Epithelial cell of prostate (primary cell): ENCODE measurements at regions not wholly inside any gene's neighbourhood (a gene's known extent, or its start where the extent isn't known, plus 50 kb on each side); places are given as distances from the start of the nearest gene placed in this dataset.
"Not testable (repeated sequence)": the region's sequence is repeated elsewhere in the genome, so short reads cannot be mapped to it uniquely, and the experiment has no call there.

Experiments used
- DNase-seq: peaks from one replicate; pipeline ENCODE4 v3.0.0-alpha.2; 2011; ENCODE audit warnings: low read depth, low spot score
- H3K27ac ChIP-seq: fragments of 450-650 bp; 2 replicates; pipeline ENCODE4 v1.5.1; 2017; ENCODE audit warnings: mild to moderate bottlenecking

DNA sequence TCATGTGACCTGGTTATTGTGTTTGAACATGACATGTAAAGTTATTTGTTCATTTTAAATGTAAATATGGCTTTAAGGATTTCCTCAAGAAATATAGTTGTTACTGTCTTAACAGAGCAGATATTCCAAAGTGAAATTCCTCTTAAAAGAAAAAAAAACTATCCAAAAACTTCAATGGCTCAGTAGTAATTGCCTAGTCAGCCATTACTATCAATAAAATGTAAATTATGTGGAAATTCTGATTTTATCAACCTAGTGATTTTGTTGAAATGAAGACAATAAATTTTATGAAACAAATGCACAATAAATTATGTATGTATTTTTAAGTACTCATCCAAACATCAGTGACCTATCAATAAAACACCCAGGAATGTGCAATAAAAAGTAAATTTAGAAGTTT, 463.3 kb downstream of the TENT5A start:
- no peak overlapping the region for H3K27ac ChIP-seq
- no peak for DNase-seq

DNA sequence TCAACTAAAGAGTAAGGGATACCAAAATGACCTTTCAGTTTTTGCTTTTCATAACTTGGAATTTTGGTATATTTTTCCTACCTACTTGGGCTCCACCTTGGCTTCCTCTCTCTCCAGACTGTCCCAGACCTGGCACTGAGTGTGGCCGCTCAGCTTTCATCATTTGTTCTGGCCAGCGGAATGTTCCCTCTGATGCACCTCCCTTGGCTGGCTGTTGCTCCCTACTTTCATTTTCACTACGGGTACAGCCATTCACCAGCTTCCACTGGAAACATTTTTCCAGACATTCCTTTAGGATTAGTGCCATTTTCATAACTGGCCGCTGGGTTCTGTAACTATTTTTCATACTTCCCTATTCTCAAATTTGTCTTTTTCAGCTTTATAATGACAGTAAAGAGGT, 487.4 kb downstream of the TENT5A start:
- no peak overlapping the region for H3K27ac ChIP-seq
- DNase-seq, result no peak

DNA sequence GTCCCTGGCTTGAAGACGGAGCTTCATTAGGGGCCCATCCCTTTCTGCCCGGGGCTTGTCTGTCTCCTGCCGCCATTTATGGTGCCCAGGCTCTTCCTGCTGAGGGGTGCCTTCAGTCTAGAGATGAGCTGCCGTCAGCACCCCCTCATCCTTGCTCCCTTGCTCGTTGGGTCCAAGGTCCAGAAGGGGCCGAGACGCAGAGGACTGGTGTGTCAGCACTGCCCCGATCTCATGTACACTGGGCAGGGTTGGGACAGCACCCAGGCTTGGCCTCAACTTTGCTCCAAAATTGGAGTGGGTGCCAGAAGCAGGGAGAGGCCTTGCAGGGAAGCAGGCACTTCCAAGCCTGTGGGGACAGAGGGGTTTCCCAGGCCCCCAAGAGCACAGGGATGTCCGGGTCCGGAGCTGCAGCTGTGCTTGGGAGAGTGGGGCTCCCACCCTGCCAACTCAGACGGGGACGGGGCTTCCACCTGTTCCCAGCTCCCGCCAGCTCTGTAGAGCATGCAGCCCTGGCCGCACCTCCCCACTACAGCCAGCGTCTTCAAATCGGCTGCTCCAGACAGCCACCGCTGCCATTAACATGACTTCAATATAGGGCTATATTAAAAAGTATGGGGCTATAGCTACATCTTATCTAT, 488.8 kb downstream of the TENT5A start:
- H3K27ac ChIP-seq, result no peak overlapping the region
- no peak for DNase-seq

DNA sequence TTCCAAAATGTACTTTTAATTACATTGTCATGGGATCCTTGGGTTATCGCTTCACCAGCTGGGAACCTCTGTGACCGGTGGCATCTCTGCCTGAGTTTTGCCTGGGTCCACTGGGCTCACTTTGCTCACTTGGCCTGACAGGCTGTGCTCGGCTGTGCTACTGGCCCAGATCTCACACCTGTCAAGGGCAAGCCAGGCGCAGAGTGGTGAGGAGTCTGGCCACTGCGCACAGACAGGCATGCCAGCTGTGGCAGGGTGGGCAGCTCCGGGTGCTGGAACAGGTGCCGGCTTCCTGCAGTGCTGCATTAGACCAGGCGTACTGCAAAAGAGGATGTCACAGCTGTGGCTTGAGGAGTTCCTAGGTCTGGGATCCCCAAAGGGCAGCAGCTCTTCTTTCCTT, 489.8 kb downstream of the TENT5A start:
- H3K27ac ChIP-seq, result no peak overlapping the region
- no peak for DNase-seq

DNA sequence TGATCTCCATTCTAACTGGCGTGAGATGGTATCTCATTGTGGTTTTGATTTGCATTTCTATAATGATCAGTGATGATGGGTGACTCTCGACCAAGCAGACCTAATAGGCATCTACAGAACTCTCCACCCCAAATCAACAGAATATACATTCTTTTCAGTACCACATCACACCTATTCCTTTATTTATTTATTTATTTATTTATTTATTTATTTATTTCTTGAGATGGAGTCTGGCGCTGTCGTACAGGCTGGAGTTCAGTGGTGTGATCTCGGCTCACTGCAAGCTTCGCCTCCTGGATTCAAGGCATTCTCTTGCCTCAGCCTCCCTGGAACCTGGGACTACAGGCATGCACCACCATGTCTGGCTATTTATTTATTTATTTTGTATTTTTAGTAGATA, 496.3 kb downstream of the TENT5A start:
- DNase-seq, H3K27ac ChIP-seq: not testable (repeated sequence)

DNA sequence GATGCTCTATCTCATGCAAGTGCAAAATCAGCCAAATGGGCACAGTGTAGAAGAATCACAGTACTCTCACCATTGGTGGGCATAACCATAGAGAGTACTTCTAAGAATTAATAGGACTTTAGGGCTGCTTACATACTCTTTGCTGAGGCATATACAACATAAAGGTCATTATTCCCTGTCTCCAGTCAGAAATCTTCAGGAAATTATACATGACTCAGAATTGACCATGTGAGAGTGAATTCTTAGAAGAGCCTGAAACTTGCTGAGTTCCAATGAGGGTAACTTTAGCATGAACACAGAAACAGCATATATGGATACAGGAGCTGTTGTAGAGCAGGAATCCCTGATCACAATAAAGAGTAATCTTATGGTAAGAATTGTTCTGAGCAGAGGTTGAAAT, 498.7 kb downstream of the TENT5A start:
- DNase-seq, result no peak
- no peak overlapping the region for H3K27ac ChIP-seq

DNA sequence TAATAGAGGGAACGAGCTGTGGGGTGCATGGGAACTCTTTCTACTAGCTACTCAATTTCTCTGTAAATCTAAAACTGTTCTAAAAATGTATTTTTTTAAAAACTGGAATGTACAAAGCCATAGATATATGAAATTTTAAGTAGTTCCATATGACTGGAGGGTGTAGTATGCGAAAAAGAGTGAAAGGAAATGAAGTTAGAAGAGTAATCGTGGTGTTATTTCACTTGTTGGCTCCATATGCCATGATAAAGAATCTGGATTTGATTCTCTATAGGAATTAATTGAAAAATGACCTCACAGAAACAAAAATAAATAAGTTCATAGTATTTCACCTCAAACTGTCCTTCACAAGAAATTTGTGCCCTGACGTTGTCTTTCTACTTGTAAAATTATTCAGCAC, 500.2 kb downstream of the TENT5A start:
- no peak for DNase-seq
- H3K27ac ChIP-seq, result no peak overlapping the region

DNA sequence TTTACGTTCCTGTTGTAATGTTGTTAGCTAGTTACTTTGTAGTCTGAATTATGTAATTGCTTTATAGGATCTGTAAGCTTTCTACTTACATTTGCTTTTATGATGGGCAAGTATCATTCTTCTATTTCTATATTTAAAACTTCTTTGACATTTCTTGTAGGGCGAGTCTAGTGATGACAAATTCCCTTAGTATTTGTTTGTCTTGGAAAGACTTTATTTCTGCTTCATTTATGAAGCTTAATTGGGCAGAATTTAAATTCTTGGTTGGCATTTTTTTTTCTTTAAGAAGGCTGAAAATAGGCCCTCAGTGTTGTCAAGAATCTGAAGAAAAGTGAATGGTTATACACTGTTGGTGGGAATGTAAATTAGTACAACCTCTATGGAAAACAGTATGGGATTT, 506.3 kb downstream of the TENT5A start:
- no peak overlapping the region for H3K27ac ChIP-seq
- DNase-seq, result no peak

DNA sequence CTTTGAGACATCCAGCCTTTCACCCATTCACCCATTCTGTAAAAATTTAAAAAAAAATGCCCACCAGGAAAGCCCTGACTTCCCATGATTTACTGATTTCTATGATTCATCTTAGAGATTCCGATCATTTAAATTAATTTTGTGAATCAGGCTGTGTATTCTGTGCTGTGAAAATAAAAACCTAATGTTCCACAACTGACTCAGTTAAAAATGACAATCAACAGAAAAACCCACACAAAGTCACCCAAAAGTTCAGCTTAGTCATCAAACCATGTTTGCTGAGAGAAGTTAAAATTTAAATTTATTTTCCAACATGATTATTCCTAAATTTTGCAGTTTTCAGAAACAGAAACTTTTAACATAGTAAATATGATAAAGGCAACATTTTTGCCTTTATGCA, 509.9 kb downstream of the TENT5A start:
- DNase-seq, result no peak

DNA sequence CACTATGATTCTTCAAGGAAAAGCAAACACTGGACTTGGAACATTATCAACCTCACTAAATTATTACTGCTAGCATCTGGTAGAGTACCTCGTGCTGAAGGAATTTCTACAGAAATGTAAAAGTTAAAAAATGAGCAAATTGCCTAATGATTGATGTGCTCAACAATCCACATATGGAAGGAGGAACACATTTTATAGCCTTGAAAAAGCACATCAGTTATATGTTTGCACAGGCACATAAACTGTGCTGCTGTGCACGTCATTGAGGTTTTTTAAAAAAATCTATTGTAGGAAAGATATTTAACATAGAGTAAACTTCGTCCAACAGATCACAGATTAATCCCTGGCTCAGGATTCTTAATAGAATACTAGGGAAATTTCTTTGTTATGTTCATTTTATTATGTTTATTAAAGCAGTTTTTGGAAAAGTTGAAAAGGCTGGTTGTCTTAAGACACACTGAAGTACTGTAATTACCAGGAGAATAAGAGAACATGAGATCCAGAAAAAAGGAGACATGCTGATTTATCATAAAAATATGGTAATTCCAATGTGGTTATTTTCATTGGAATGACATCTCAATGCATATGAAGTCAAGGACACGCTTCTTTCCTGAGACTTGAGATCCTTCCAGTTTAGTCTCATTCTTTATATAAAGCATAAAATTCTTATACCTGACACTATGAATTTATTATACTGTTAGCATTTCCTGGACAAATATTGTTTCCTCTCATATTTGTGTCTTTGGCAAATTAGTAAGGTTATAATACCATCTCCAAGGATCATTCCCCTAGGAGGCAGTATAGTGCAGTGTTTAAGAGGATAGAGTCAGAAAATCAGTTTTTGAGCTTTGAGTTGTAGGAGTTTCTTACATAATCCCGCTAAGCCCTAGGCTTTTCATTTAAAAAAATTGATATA, 511.1 kb downstream of the TENT5A start:
- no peak for DNase-seq
- no peak overlapping the region for H3K27ac ChIP-seq

More for the DNA sequence above, 509.9 kb downstream of the TENT5A start:
- no peak overlapping the region for H3K27ac ChIP-seq

DNA sequence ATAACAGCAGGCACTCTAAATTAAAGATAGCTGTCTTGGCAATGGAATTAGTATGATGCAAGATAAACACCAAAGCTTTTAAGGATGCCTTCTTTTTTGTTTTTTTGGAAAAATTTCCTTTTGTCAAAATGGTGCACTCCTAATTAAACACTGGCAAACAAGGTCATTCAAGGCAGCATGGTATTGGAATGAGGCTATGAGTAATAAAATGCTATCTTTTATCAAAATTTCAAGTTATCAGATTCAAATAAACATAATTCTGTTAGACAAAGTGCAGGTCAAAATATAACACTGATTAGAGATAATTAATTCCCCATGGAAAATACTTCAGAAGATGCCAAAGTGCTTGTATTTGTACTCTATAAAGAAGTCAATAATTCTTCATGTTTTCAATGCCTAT, 514.1 kb downstream of the TENT5A start:
- no peak overlapping the region for H3K27ac ChIP-seq
- no peak for DNase-seq

DNA sequence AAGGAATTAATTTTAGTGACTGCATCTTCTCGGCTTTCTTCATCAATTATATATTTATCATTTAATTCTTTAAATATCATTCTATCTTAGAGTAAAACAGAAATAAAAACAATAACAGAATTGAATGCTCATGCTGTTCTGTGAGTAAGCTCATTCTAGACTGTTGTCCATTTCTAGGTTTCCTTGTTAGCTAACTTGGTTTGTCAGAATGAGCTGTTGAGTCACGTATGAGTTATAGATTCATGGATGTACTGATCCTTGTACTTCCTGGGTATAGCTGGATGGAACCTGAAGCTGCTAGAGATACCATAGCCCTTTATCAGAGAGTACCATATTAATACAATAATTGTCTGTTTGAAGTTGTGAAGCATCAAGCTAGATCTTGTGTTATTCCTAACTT, 515.3 kb downstream of the TENT5A start:
- DNase-seq, result no peak
- no peak overlapping the region for H3K27ac ChIP-seq

DNA sequence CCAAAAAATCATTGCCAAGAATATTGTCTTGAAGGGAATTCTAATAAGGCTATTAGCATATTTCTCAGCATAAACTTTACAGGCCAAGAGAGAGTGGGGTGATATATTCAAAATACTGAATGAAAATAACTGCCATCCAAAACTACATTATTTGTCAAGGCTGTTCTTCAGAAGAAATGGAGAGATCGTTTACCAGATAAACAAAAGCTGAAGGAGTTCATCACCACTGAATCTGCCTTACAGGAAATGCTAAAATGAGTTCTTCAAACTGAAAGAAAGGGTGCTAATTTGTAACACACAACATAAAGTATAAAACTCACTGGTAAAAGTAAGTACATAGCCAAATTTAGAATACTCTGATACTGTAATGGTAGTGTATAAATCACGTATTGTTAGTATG, 517.0 kb downstream of the TENT5A start:
- H3K27ac ChIP-seq, result no peak overlapping the region
- DNase-seq, result no peak

DNA sequence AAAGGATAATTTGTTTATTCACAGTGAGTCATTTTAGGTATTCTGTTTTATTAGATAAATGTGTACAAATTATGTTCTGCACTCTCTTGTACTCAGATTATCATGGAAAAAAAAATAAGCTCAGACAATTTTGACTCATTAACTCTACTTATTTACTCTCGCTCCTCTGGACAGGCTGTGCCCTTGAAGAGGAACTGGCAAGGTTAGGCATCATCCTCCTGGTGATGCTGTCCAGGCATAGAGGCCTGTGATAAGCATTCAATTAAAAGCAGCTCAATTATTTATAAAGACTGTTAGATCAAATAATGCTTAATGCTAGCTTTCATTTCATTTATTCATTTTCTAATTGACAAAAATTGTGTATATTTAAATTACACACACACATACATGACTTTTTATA, 518.5 kb downstream of the TENT5A start:
- H3K27ac ChIP-seq, result no peak overlapping the region
- no peak for DNase-seq

DNA sequence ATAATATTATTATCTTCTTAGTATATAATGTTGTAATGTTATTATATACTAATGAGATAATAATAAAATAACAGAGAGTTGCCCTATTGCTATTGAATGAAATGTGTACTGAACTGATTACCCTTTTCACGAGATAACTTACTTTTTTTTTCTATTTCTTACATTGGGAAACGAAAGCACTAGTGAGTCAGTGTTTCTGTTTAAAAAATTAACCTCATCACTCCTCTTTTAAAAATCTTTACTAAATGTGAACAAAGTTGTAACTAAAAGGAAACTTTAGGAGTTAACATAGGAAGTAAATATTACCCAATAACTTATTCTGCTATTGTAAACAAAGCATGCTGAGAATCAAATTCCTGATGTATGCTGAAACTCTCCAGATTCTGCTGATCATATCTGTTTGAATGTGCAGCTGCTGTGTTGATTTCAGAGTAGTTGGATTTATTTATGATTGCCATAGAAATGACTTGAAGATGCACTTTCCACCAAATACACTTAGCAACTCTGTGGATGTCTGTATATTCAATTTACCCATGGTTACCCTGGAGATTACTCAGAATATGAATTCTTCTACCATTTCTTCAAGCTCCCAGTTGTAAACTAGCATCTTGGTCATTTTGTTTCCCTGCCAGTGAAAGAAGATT, 523.4 kb downstream of the TENT5A start:
- DNase-seq, result no peak
- H3K27ac ChIP-seq, result no peak overlapping the region

DNA sequence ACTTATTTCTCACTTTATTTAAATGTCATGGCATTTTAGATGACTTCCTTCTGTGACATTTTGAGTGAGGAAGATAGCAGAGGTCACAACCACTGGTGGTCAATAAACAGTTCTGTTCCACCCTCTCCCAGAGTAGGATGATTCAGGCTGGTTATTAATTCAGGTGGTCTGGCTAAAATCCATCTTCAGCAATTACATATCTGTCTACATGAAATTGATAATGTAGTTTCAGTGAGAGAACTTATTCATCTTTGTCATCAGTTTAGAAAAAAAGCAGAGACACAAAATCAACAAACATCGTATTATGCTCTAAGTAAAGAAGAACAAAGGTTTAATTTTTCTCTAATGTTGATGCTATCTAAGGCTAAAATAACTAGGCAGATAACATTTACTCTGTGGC, 525.5 kb downstream of the TENT5A start:
- DNase-seq, result no peak
- no peak overlapping the region for H3K27ac ChIP-seq

DNA sequence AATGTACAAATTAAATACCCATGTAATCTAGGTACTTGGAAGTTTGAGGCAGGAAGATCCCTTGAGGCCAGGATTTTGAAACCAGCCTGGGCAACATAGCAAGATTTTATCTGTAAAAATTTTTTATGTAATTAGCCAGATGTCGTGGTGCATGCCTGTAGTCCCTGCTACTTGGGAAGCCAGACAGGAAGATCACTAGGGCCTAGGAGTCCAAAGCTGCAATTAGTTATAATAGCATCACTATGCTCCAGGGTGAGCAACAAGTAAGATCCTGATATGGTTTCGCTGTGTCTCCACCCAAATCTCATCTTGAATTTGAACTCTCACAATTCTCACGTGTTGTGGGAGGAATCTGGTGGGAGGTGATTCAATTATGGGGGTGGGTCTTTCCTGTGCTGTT, 535.8 kb downstream of the TENT5A start:
- no peak for DNase-seq
- no peak overlapping the region for H3K27ac ChIP-seq

DNA sequence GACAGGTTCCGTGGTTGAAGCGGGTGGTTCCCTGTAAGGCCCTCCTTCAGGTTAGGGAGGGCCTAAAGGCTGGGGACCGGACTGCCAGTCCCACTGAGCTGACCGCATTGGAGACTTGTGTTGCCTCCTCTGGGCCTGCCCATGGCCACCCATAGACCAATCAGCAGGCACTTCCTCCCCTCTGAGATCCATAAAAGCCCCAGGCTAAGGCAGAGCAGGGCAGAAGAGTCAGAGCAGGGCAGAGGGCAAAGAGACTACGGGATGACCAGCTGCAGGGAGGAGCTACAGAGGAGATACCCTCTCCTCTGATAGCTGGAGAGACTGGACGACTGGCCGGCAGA, 537.4 kb downstream of the TENT5A start:
- H3K27ac ChIP-seq, result no peak overlapping the region
- no peak for DNase-seq

DNA sequence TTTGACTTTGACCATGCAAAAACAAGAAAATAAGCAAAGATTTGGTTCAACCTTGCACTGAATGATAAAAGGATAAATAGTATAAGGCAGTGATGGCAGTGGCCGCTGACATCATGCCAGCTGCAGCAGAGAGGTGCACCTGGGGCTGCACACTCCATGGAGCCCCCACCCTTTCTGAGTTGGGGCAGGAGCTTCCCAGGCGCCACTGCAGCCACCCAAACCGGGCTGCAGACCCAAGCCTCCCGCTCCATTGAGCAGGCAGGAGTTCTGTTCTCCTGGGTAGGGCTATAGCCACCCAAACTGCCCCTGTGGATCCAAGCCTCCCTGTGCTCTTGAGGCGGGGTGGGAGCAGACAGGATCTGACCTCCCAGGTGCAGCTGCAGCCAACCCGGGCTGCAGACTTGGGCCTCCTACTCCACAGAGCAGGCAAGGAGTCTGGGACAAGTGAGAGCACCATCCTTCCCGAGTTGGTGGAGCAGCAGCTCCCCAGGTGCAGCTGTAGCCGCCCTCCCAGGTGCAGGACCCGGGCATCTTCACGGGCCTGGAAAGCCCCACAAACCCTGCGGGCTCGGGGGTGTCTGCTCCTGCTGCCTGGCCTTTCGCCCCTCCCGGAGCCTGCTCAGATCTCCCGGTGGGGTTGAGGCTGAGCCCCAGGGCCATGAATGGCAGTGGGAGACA, 537.9 kb downstream of the TENT5A start:
- H3K27ac ChIP-seq, result no peak overlapping the region
- no peak for DNase-seq

DNA sequence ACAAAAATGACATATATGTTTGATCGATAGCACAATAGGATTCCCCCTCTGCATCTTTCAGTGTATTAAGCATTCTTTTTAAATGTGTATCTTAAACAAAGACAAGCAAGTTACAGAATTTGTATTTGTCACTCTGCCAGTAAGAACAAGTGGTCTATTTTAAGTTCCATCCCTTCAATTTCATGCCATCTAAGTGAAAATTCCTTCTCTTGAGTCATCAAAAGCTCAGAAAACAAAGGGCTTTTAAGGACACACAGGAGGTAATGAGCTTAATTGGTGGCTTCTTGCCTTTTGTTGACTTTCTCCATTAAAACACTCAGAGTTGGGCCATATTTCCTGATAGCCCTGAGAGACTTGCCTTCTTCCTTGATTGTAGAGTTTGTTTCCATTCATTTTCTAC, 547.8 kb downstream of the TENT5A start:
- DNase-seq, result no peak
- H3K27ac ChIP-seq, result no peak overlapping the region

DNA sequence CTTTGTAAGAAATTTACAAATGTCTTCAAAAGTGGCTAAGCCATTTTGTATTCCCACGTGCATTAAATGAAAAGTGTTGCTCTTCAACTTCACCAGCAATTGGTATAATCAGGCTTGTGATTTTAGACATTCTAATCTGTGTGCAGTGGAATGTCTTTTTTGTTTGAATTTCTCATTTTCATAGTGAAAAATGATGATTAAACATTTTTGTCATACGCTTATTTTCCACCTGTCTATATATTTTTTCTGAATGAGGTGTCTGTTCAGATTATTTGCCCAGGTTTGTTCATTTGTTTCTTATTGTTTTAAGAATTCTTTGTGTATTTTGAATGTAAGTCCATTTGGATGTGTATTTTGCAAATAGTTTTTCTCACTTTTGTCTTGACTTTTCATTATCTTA, 558.1 kb downstream of the TENT5A start:
- H3K27ac ChIP-seq, result no peak overlapping the region
- DNase-seq, result no peak
